HUES6 (cell line): ENCODE measurements at regions not wholly inside any gene's neighbourhood (a gene's known extent, or its start where the extent isn't known, plus 50 kb on each side); places are given as distances from the start of the nearest gene placed in this dataset.

ENCODE experiments used
- H3K27ac ChIP-seq: 2 replicates; pipeline ENCODE4 v1.7.0; 2013; ENCODE audit warnings: low read depth, mild to moderate bottlenecking, low read length, inconsistent platforms
- H3K27me3 ChIP-seq: 2 replicates; pipeline ENCODE4 v1.6.1; 2013; ENCODE audit warnings: low read length; ENCODE audit not compliant: control insufficient read depth, insufficient read depth
- H3K36me3 ChIP-seq: 2 replicates; pipeline ENCODE4 v1.6.1; 2013; ENCODE audit warnings: low read length; ENCODE audit not compliant: control insufficient read depth, insufficient read depth
- H3K4me1 ChIP-seq: 2 replicates; pipeline ENCODE4 v1.6.1; 2013; ENCODE audit warnings: low read length; ENCODE audit not compliant: control insufficient read depth, insufficient read depth
- H3K4me3 ChIP-seq: 2 replicates; pipeline ENCODE4 v1.5.1; 2013; ENCODE audit warnings: low read depth, low read length
- H3K9ac ChIP-seq: one replicate; pipeline ENCODE4 v1.6.1; 2013; ENCODE audit warnings: mild to moderate bottlenecking, low read length
- H3K9me3 ChIP-seq: 2 replicates; pipeline ENCODE4 v1.6.1; 2013; ENCODE audit warnings: low read depth, low read length; ENCODE audit not compliant: control insufficient read depth, insufficient read depth

DNA sequence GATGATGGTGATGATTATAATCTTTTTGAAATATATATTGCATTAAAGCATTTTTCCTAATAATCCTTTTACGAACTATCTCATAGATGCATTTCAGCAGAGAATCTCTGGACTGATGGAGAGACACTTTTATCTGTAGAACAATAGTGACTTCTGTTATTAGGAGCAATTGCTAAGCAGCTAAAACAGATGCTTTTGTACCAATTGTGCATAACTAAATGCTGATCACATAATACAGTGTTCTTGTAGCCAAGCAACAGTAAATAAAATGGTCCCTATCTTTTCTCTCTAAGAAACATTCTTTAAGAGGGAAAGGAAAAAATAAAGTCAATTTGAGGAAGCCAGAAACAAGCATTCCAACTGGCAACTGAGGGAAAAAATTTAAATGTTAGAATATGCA lies 405.8 kb upstream of the GOLIM4 start:
- H3K9ac ChIP-seq, result no peak overlapping the region
- no peak overlapping the region for H3K4me3 ChIP-seq
- H3K36me3 ChIP-seq, result no peaks in the 10 kb centered on the region
- no peaks in the 10 kb centered on the region for H3K4me1 ChIP-seq
- H3K9me3 ChIP-seq, result no peaks in the 10 kb centered on the region
- no peaks in the 10 kb centered on the region for H3K27me3 ChIP-seq
- no peak overlapping the region for H3K27ac ChIP-seq

- Histone ChIP-seq H3K4me3 (no peak overlapping the region), H3K27me3 (no peaks in the 10 kb centered on the region), H3K9ac (no peak overlapping the region), H3K9me3 (no peaks in the 10 kb centered on the region), H3K4me1 (no peaks in the 10 kb centered on the region), H3K36me3 (no peaks in the 10 kb centered on the region), H3K27ac (no peak overlapping the region)
These were observed 402.5 kb upstream of the GOLIM4 start for GRCh38 chr3:168498194-168498593.

- H3K4me3 ChIP-seq, result no peak overlapping the region
- no peaks in the 10 kb centered on the region for H3K4me1 ChIP-seq
- H3K9me3 ChIP-seq, result no peaks in the 10 kb centered on the region
- H3K27me3 ChIP-seq, result no peaks in the 10 kb centered on the region
- no peak overlapping the region for H3K27ac ChIP-seq
- H3K9ac ChIP-seq, result no peak overlapping the region
- no peaks in the 10 kb centered on the region for H3K36me3 ChIP-seq
These were observed 402.0 kb upstream of the GOLIM4 start for GRCh38 chr3:168497741-168498140.

DNA sequence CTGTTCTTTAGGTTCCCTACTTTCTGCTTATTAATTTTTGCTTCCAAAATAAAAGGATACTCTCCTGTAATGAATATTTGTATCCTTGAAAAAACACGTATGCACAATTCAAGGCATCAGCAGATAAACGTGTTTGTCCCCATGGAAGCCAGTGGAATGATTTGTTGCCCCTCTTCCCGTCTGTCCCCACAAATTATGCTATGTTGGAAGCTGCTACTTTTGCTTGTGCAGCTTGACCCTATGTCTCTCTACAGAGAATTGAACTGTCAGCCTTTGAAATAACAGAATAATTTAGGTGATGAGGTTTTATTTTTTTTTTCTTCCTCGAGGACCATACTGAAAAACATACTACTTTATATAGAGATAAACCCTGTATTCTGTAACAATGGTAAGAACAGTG lies 401.5 kb upstream of the GOLIM4 start:
- no peaks in the 10 kb centered on the region for H3K27me3 ChIP-seq
- H3K9me3 ChIP-seq, result no peaks in the 10 kb centered on the region
- no peak overlapping the region for H3K27ac ChIP-seq
- no peak overlapping the region for H3K9ac ChIP-seq
- no peak overlapping the region for H3K4me3 ChIP-seq
- no peaks in the 10 kb centered on the region for H3K4me1 ChIP-seq
- H3K36me3 ChIP-seq, result no peaks in the 10 kb centered on the region

DNA sequence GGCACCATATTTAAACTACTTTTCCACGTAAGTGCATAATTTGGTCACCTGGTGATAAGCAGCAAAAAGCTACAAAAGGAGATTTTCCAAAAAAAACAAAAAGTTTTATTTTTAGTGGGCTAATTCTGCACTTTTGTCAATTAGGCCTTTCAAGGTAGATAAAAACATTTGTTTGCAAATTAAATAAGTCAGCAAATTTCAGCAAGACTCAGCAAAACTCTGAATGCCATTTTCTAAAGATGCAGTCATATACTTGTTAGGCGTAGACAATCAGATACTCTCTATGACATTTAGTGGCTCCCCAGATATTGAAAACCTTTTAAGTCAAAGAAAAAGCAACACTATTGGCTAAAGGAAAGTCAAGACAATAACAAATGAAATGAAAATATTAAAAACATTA lies 400.2 kb upstream of the GOLIM4 start:
- H3K27ac ChIP-seq, result no peak overlapping the region
- no peaks in the 10 kb centered on the region for H3K9me3 ChIP-seq
- no peaks in the 10 kb centered on the region for H3K36me3 ChIP-seq
- no peaks in the 10 kb centered on the region for H3K4me1 ChIP-seq
- H3K4me3 ChIP-seq, result no peak overlapping the region
- H3K9ac ChIP-seq, result no peak overlapping the region
- H3K27me3 ChIP-seq, result no peaks in the 10 kb centered on the region

DNA sequence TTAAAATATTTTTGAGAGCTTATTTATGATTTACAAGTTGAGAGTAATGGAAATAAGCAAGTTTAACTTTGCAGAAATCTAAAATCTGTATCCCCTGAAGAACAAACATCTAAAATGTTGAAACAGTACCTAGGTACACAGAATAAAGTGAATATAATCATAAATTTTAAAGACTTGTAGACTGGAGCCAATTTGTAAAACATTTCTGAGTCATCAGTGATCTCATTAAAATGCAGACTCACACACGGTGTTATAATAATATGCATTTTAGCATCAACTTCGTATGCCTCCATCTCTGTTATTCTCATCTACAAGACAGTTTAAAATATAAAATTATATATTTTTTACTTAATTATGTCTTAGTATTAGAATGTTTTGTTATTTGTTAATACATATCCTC lies 399.5 kb upstream of the GOLIM4 start:
- Histone ChIP-seq H3K4me3 (no peak overlapping the region), H3K36me3 (no peaks in the 10 kb centered on the region), H3K27me3 (no peaks in the 10 kb centered on the region), H3K4me1 (no peaks in the 10 kb centered on the region), H3K9me3 (no peaks in the 10 kb centered on the region), H3K27ac (no peak overlapping the region), H3K9ac (no peak overlapping the region)

DNA sequence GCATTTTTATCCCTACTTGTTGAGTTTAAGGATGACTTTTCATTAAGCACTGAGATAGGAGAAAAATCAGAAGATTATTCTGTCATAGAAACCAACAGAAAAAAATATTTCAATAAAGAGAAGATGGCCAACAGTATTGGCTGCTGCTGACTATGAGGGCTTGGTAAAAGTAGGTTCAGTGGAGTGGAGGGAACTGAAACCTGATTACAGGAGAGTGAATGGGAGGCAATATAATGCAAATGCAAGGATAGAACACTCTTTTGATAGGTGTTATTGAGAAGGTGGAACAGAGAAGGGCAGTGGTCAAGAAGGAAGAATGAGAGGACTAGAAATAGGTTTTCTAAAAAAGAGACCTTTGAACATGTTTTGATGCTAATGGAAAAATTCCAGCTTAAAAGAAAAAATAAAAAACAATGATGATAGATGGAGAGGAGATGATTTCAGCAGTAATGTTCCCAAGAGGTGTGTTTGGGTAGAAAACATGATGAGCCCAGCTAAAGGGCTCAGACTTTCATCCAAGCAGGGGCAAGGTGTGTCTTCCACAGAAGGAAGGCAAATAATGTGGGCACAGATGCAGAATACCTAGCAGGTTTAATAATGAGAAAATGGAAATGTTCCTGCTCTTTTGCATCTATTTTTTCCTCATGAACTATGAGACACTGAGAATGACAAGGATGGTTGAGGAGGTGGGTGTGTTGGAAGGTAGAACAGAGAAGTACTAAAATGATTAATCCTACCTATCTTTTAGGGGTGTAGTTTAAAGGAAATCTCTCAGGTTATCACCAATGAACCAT lies 397.9 kb upstream of the GOLIM4 start:
- Histone ChIP-seq H3K27ac (no peak overlapping the region), H3K4me3 (no peak overlapping the region), H3K9ac (no peak overlapping the region)

GRCh38 chr3:168490981-168491380 lies 395.3 kb upstream of the GOLIM4 start:
- Histone ChIP-seq H3K9me3 (no peaks in the 10 kb centered on the region), H3K4me1 (no peaks in the 10 kb centered on the region), H3K4me3 (no peak overlapping the region), H3K9ac (no peak overlapping the region), H3K36me3 (no peaks in the 10 kb centered on the region), H3K27ac (no peak overlapping the region), H3K27me3 (no peaks in the 10 kb centered on the region)

More for the DNA sequence above, 397.9 kb upstream of the GOLIM4 start:
- Histone ChIP-seq H3K4me1 (no peaks in the 10 kb centered on the region), H3K27me3 (no peaks in the 10 kb centered on the region), H3K9me3 (no peaks in the 10 kb centered on the region), H3K36me3 (no peaks in the 10 kb centered on the region)

- H3K9me3 ChIP-seq, result no peaks in the 10 kb centered on the region
- no peaks in the 10 kb centered on the region for H3K27me3 ChIP-seq
- H3K4me3 ChIP-seq, result no peak overlapping the region
- H3K27ac ChIP-seq, result no peak overlapping the region
- H3K36me3 ChIP-seq, result no peaks in the 10 kb centered on the region
- H3K9ac ChIP-seq, result no peak overlapping the region
- no peaks in the 10 kb centered on the region for H3K4me1 ChIP-seq
These were observed 393.6 kb upstream of the GOLIM4 start for GRCh38 chr3:168489301-168489700.

DNA sequence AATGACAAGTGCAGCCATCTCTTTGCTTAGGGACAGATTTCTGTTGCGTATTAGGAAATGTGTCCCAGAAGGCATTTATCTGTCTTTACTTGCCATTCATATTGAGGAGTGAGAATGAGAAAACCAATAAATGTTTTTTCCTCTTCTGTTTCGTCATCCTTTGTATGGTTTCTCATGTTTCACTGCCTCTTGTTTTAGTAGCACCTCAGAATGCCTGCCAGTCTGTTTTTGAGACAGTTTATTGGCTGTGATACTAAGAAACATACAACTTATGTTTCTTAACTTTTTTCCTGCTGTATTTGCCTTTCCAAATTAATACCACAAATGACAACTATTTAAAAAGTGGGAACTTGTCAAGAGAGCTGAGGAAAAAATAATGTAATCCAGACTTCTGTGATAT lies 390.2 kb upstream of the GOLIM4 start:
- Histone ChIP-seq H3K4me1 (no peaks in the 10 kb centered on the region), H3K27ac (no peak overlapping the region), H3K27me3 (no peaks in the 10 kb centered on the region), H3K4me3 (no peak overlapping the region), H3K9me3 (no peaks in the 10 kb centered on the region), H3K9ac (no peak overlapping the region), H3K36me3 (no peaks in the 10 kb centered on the region)

- H3K36me3 ChIP-seq, result no peaks in the 10 kb centered on the region
- H3K9me3 ChIP-seq, result no peaks in the 10 kb centered on the region
- H3K27me3 ChIP-seq, result no peaks in the 10 kb centered on the region
- no peak overlapping the region for H3K4me3 ChIP-seq
- H3K4me1 ChIP-seq, result peaks cover 9% of the 10 kb centered on the region
- H3K27ac ChIP-seq, result no peak overlapping the region
- H3K9ac ChIP-seq, result no peak overlapping the region
These were observed 380.7 kb upstream of the GOLIM4 start for GRCh38 chr3:168476360-168476980.
